ENCODE measurements at regions not wholly inside any gene's neighbourhood (a gene's known extent, or its start where the extent isn't known, plus 50 kb on each side); places are given as distances from the start of the nearest gene placed in this dataset.

GRCh38 chr9:105971986-105972385, 277.6 kb downstream of the TMEM38B start:
- Histone ChIP-seq H3F3A (ENCODE audit: insufficient read depth, low read length, poor library complexity, severe bottlenecking) (no peaks in the 10 kb centered on the region), H4K20me1 (ENCODE audit: insufficient read depth) (no peaks in the 10 kb centered on the region), H3K36me3 (ENCODE audit: insufficient read depth, low read length) (no peaks in the 10 kb centered on the region), H3K4me3 (ENCODE audit: low read length) (no peak overlapping the region), H3K79me2 (replicated peaks; ENCODE audit: insufficient read depth, low read length) (no peaks in the 10 kb centered on the region), H3K4me2 (ENCODE audit: low read length) (no peak overlapping the region), H3K9me3 (ENCODE audit: low read length) (no peaks in the 10 kb centered on the region), H3K9me2 (ENCODE audit: insufficient read depth, low read length) (no peaks in the 10 kb centered on the region), H2AFZ (ENCODE audit: low read depth, low read length) (no peak overlapping the region), H3K9ac (ENCODE audit: low read length) (no peak overlapping the region), H3K27ac (ENCODE audit: low read length) (no peak overlapping the region), H3K27me3 (ENCODE audit: insufficient read depth, low read depth, low read length) (no peaks in the 10 kb centered on the region)
- TF ChIP-seq SMC3 (conservative IDR thresholded peaks at IDR 0.05; ENCODE audit: poor library complexity) (no peak), EP300 (conservative IDR thresholded peaks at IDR 0.05; ENCODE audit: poor library complexity, severe bottlenecking) (no peak)

- TF ChIP-seq CTCF (IDR thresholded peaks at IDR 0.05; ENCODE audit: poor library complexity, severe bottlenecking) (no peak), EZH2 (IDR thresholded peaks at IDR 0.05; ENCODE audit: borderline replicate concordance, insufficient read depth, low read length, poor library complexity, severe bottlenecking) (no peak), POLR2AphosphoS5 (IDR thresholded peaks at IDR 0.05) (no peak), MXI1 (conservative IDR thresholded peaks at IDR 0.05; ENCODE audit: poor library complexity, severe bottlenecking) (no peak), SMC3 (conservative IDR thresholded peaks at IDR 0.05; ENCODE audit: poor library complexity) (no peak), TAF1 (IDR thresholded peaks at IDR 0.05; ENCODE audit: low read depth) (no peak), REST (IDR thresholded peaks at IDR 0.05; ENCODE audit: borderline replicate concordance) (no peak), EP300 (conservative IDR thresholded peaks at IDR 0.05; ENCODE audit: poor library complexity, severe bottlenecking) (no peak), RAD21 (conservative IDR thresholded peaks at IDR 0.05) (no peak)
- Histone ChIP-seq H3K9ac (ENCODE audit: low read length) (no peak overlapping the region), H3K9me3 (ENCODE audit: low read length) (no peaks in the 10 kb centered on the region), H2AFZ (ENCODE audit: low read depth, low read length) (no peak overlapping the region), H3F3A (ENCODE audit: insufficient read depth, low read length, poor library complexity, severe bottlenecking) (no peaks in the 10 kb centered on the region), H3K36me3 (ENCODE audit: insufficient read depth, low read length) (no peaks in the 10 kb centered on the region), H3K27me3 (ENCODE audit: insufficient read depth, low read depth, low read length) (no peaks in the 10 kb centered on the region), H3K4me2 (ENCODE audit: low read length) (no peak overlapping the region), H3K27ac (ENCODE audit: low read length) (no peak overlapping the region), H3K9me2 (ENCODE audit: insufficient read depth, low read length) (no peaks in the 10 kb centered on the region), H4K20me1 (ENCODE audit: insufficient read depth) (no peaks in the 10 kb centered on the region), H3K4me3 (ENCODE audit: low read length) (no peak overlapping the region), H3K79me2 (replicated peaks; ENCODE audit: insufficient read depth, low read length) (no peaks in the 10 kb centered on the region)
Measured at GRCh38 chr9:105972466-105973204, 278.3 kb downstream of the TMEM38B start.

All from neural cell (in vitro differentiated cells).